ENCODE measurements at regions not wholly inside any gene's neighbourhood (a gene's known extent, or its start where the extent isn't known, plus 50 kb on each side); places are given as distances from the start of the nearest gene placed in this dataset.

- no peak for TF ChIP-seq CTCF (IDR thresholded peaks at IDR 0.05)
- TF ChIP-seq POLR2AphosphoS5 (IDR thresholded peaks at IDR 0.05) = no peak
- TF ChIP-seq EP300 (IDR thresholded peaks at IDR 0.05) = no peak
- no peak for TF ChIP-seq POLR2A (IDR thresholded peaks at IDR 0.05)
- H3K27ac ChIP-seq = no peak overlapping the region
- DNase-seq (ENCODE audit: low spot score in 2 of 2) = no peak
- no peaks in the 10 kb centered on the region for H3K27me3 ChIP-seq
- no peaks in the 10 kb centered on the region for H3K9me3 ChIP-seq
- WGBS = 90% methylated on average over 2 of the region's 2 CpGs
- H3K36me3 ChIP-seq = no peaks in the 10 kb centered on the region
- H3K4me1 ChIP-seq = no peaks in the 10 kb centered on the region
- H3K4me3 ChIP-seq = no peak overlapping the region
Observed at GRCh38 chr5:74092766-74093165, 466.8 kb downstream of the ARHGEF28 start.

GRCh38 chr5:74085782-74086181 lies 459.8 kb downstream of the ARHGEF28 start:
- H3K4me3 ChIP-seq = no peak overlapping the region
- no peaks in the 10 kb centered on the region for H3K27me3 ChIP-seq
- H3K27ac ChIP-seq = no peak overlapping the region
- DNase-seq (ENCODE audit: low spot score in 2 of 2) = no peak
- 95% methylated on average over 2 of the region's 2 CpGs for WGBS
- no peaks in the 10 kb centered on the region for H3K36me3 ChIP-seq
- H3K9me3 ChIP-seq = no peaks in the 10 kb centered on the region
- no peak for TF ChIP-seq POLR2A (IDR thresholded peaks at IDR 0.05)
- TF ChIP-seq CTCF (IDR thresholded peaks at IDR 0.05) = no peak
- no peak for TF ChIP-seq POLR2AphosphoS5 (IDR thresholded peaks at IDR 0.05)
- TF ChIP-seq EP300 (IDR thresholded peaks at IDR 0.05) = no peak
- H3K4me1 ChIP-seq = no peaks in the 10 kb centered on the region

GRCh38 chr5:74085186-74085585 lies 459.2 kb downstream of the ARHGEF28 start:
- TF ChIP-seq EP300 (IDR thresholded peaks at IDR 0.05) = no peak
- no peak for TF ChIP-seq CTCF (IDR thresholded peaks at IDR 0.05)
- no peak for TF ChIP-seq POLR2A (IDR thresholded peaks at IDR 0.05)
- TF ChIP-seq POLR2AphosphoS5 (IDR thresholded peaks at IDR 0.05) = no peak
- no peak for DNase-seq (ENCODE audit: low spot score in 2 of 2)
- no peaks in the 10 kb centered on the region for H3K4me1 ChIP-seq
- H3K9me3 ChIP-seq = no peaks in the 10 kb centered on the region
- H3K36me3 ChIP-seq = no peaks in the 10 kb centered on the region
- 54% methylated on average over 4 of the region's 4 CpGs for WGBS
- H3K4me3 ChIP-seq = no peak overlapping the region
- no peaks in the 10 kb centered on the region for H3K27me3 ChIP-seq
- no peak overlapping the region for H3K27ac ChIP-seq

- DNase-seq (ENCODE audit: low spot score in 2 of 2) = no peak
- 64% methylated on average over 3 of the region's 3 CpGs for WGBS
- Histone ChIP-seq H3K9me3 (no peaks in the 10 kb centered on the region), H3K27me3 (no peaks in the 10 kb centered on the region), H3K27ac (no peak overlapping the region), H3K4me3 (no peak overlapping the region), H3K4me1 (no peaks in the 10 kb centered on the region), H3K36me3 (no peaks in the 10 kb centered on the region)
- TF ChIP-seq POLR2AphosphoS5 (IDR thresholded peaks at IDR 0.05) (no peak), CTCF (IDR thresholded peaks at IDR 0.05) (no peak), EP300 (IDR thresholded peaks at IDR 0.05) (no peak), POLR2A (IDR thresholded peaks at IDR 0.05) (no peak)
Observed at GRCh38 chr5:74083096-74083791, 457.2 kb downstream of the ARHGEF28 start.

GRCh38 chr5:74082512-74083055 lies 456.6 kb downstream of the ARHGEF28 start:
- 75% methylated on average over 4 of the region's 4 CpGs for WGBS
- no peaks in the 10 kb centered on the region for H3K27me3 ChIP-seq
- no peak for DNase-seq (ENCODE audit: low spot score in 2 of 2)
- H3K4me3 ChIP-seq = no peak overlapping the region
- H3K9me3 ChIP-seq = no peaks in the 10 kb centered on the region
- H3K27ac ChIP-seq = no peak overlapping the region
- H3K36me3 ChIP-seq = no peaks in the 10 kb centered on the region
- TF ChIP-seq EP300 (IDR thresholded peaks at IDR 0.05) = no peak
- no peak for TF ChIP-seq POLR2AphosphoS5 (IDR thresholded peaks at IDR 0.05)
- no peak for TF ChIP-seq CTCF (IDR thresholded peaks at IDR 0.05)
- TF ChIP-seq POLR2A (IDR thresholded peaks at IDR 0.05) = no peak
- no peaks in the 10 kb centered on the region for H3K4me1 ChIP-seq
